HepG2 (cell line): ENCODE measurements at regions not wholly inside any gene's neighbourhood (a gene's known extent, or its start where the extent isn't known, plus 50 kb on each side); places are given as distances from the start of the nearest gene placed in this dataset.

Experiments
- TBX2 ChIP-seq: sonication (generic); formaldehyde crosslinking; IDR thresholded peaks from 2 replicates; pipeline ENCODE4 v1.5.0; 2020; ENCODE audit warnings: missing genetic modification reagents, mild to moderate bottlenecking, borderline replicate concordance
- ZFP37 ChIP-seq: sonication (generic); formaldehyde crosslinking; IDR thresholded peaks from 2 replicates; pipeline ENCODE4 v1.4.0; 2020; ENCODE audit warnings: missing genetic modification reagents, borderline replicate concordance

GRCh38 chr11:71368966-71369365 lies 79.2 kb downstream of the DHCR7 start:
- TF ChIP-seq ZFP37 (CRISPR knock-in tag): no peak
- no peak for TF ChIP-seq TBX2 (CRISPR knock-in tag)
